GM19468 (cell line): ENCODE measurements at regions not wholly inside any gene's neighbourhood (a gene's known extent, or its start where the extent isn't known, plus 50 kb on each side); places are given as distances from the start of the nearest gene placed in this dataset.

Experiments used
- ATAC-seq: cut with Tn5 transposase; IDR thresholded peaks from one replicate; pipeline ENCODE4 v1.9.1; 2021; ENCODE audit warnings: mild to moderate bottlenecking, moderate library complexity, moderate number of reproducible peaks; ENCODE audit not compliant: unreplicated experiment; ENCODE audit errors: extremely low read depth

GRCh38 chr5:27700526-27700925 is 662.1 kb upstream of the CDH9 start:
- ATAC-seq, result no peak

GRCh38 chr5:27682600-27682999 is 644.2 kb upstream of the CDH9 start:
- no peak for ATAC-seq

GRCh38 chr5:27652505-27652904 is 614.1 kb upstream of the CDH9 start:
- no peak for ATAC-seq

GRCh38 chr5:27639005-27639612 is 600.7 kb upstream of the CDH9 start:
- no peak for ATAC-seq

GRCh38 chr5:27619982-27620381 is 581.6 kb upstream of the CDH9 start:
- ATAC-seq, result no peak

GRCh38 chr5:27612161-27612560 is 573.8 kb upstream of the CDH9 start:
- no peak for ATAC-seq

GRCh38 chr5:27608992-27609391 is 570.6 kb upstream of the CDH9 start:
- no peak for ATAC-seq

GRCh38 chr5:27598576-27598975 is 560.2 kb upstream of the CDH9 start:
- ATAC-seq, result no peak

GRCh38 chr5:27594141-27594540 is 555.8 kb upstream of the CDH9 start:
- ATAC-seq, result no peak

GRCh38 chr5:27592231-27592630 is 553.8 kb upstream of the CDH9 start:
- ATAC-seq, result no peak

- ATAC-seq, result no peak
These were observed 552.1 kb upstream of the CDH9 start for GRCh38 chr5:27590503-27590902.

GRCh38 chr5:27578279-27578678 is 539.9 kb upstream of the CDH9 start:
- ATAC-seq, result no peak

- ATAC-seq, result no peak
These were observed 533.3 kb upstream of the CDH9 start for GRCh38 chr5:27571681-27572080.

- no peak for ATAC-seq
These were observed 530.4 kb upstream of the CDH9 start for GRCh38 chr5:27568811-27569210.

- no peak for ATAC-seq
These were observed 523.0 kb upstream of the CDH9 start for GRCh38 chr5:27561408-27561807.

- ATAC-seq, result no peak
These were observed 510.1 kb upstream of the CDH9 start for GRCh38 chr5:27548484-27548883.

- ATAC-seq, result no peak
These were observed 496.7 kb upstream of the CDH9 start for GRCh38 chr5:27535031-27535557.

GRCh38 chr5:27532305-27532704 is 493.9 kb upstream of the CDH9 start:
- no peak for ATAC-seq

GRCh38 chr5:27524515-27524914 is 486.1 kb upstream of the CDH9 start:
- ATAC-seq, result no peak

- ATAC-seq, result no peak
These were observed 485.2 kb upstream of the CDH9 start for GRCh38 chr5:27523629-27524028.

GRCh38 chr5:27516437-27516836 is 478.1 kb upstream of the CDH9 start:
- ATAC-seq, result no peak

- no peak for ATAC-seq
These were observed 472.7 kb upstream of the CDH9 start for GRCh38 chr5:27511061-27511460.
